Endodermal cell (in vitro differentiated cells): ENCODE measurements at regions not wholly inside any gene's neighbourhood (a gene's known extent, or its start where the extent isn't known, plus 50 kb on each side); places are given as distances from the start of the nearest gene placed in this dataset.
A peak's percentile ranks its signal among the peaks of the same experiment; 100 is the strongest.

Experiments
- DNase-seq: peaks from one replicate; pipeline ENCODE4 v3.0.0-alpha.2; 2017
- H3K27ac ChIP-seq: 2 replicates; pipeline ENCODE4 v1.5.1; 2013; ENCODE audit warnings: mild to moderate bottlenecking, low read depth, low read length, moderate library complexity
- H3K27me3 ChIP-seq: 2 replicates; pipeline ENCODE4 v1.6.1; 2013; ENCODE audit warnings: mild to moderate bottlenecking, low read length, moderate library complexity; ENCODE audit not compliant: insufficient read depth, control insufficient read depth, poor library complexity, severe bottlenecking
- H3K36me3 ChIP-seq: 2 replicates; pipeline ENCODE4 v1.7.0; 2013; ENCODE audit warnings: mild to moderate bottlenecking, low read length, moderate library complexity; ENCODE audit not compliant: control insufficient read depth, insufficient read depth
- H3K4me1 ChIP-seq: one replicate; pipeline ENCODE4 v1.7.0; 2013; ENCODE audit warnings: low read length; ENCODE audit not compliant: control insufficient read depth, insufficient read depth
- H3K4me3 ChIP-seq: 2 replicates; pipeline ENCODE4 v1.5.1; 2013; ENCODE audit warnings: mild to moderate bottlenecking, low read length, moderate library complexity
- H3K9ac ChIP-seq: 2 replicates; pipeline ENCODE4 v1.6.1; 2013; ENCODE audit warnings: mild to moderate bottlenecking, low read length, moderate library complexity; ENCODE audit not compliant: poor library complexity, severe bottlenecking; ENCODE audit errors: extremely low read depth
- H3K9me3 ChIP-seq: 2 replicates; pipeline ENCODE4 v1.6.1; 2013; ENCODE audit warnings: mild to moderate bottlenecking, low read length, moderate library complexity; ENCODE audit not compliant: control insufficient read depth
- H3K27ac Mint-ChIP-seq: 2 replicates; pipeline ENCODE4 v1.8.0; 2020; ENCODE audit warnings: mixed read lengths
- H3K27me3 Mint-ChIP-seq: 2 replicates; pipeline ENCODE4 v1.8.0; 2021; ENCODE audit warnings: mild to moderate bottlenecking, mixed read lengths; ENCODE audit not compliant: insufficient read depth
- H3K36me3 Mint-ChIP-seq: 2 replicates; pipeline ENCODE4 v1.8.0; 2020; ENCODE audit warnings: low read depth, mixed read lengths
- H3K4me1 Mint-ChIP-seq: 2 replicates; pipeline ENCODE4 v1.8.0; 2020; ENCODE audit warnings: mixed read lengths
- H3K4me3 Mint-ChIP-seq: 2 replicates; pipeline ENCODE4 v1.8.0; 2020; ENCODE audit warnings: mild to moderate bottlenecking, moderate library complexity, mixed read lengths
- H3K9me3 Mint-ChIP-seq: 2 replicates; pipeline ENCODE4 v1.8.0; 2020; ENCODE audit warnings: mild to moderate bottlenecking, mixed read lengths
- CTCF ChIP-seq: fragments of 200-600 bp; sonication (generic); conservative IDR thresholded peaks from 2 replicates; pipeline ENCODE4 v1.5.0; 2021; ENCODE audit warnings: antibody characterized with exemption, mild to moderate bottlenecking
- WGBS, 2 experiments: methylation state at CpG; one replicate each; pipeline versions ENCODE4 v1.1.5 to v1.1.7; 2013; ENCODE audit warnings: missing lambda C conversion rate in 2 of 2, mixed read lengths in 1 of 2; ENCODE audit not compliant: insufficient coverage in 1 of 2, insufficient read length in 1 of 2; 5-methylcytosine and 5-hydroxymethylcytosine counted together

GRCh38 chr11:95501761-95502266 lies 270.8 kb upstream of the SESN3 start:
- TF ChIP-seq CTCF, result no peak
- WGBS, 2 experiments, result 91% methylated on average over 2 of the region's 2 CpGs; no CpG with 5 or more reads in 1 of the 2 experiments
- H3K27ac Mint-ChIP-seq, result no peak overlapping the region
- H3K4me3 Mint-ChIP-seq, result no peak overlapping the region
- H3K4me1 Mint-ChIP-seq, result peaks cover 49% of the 10 kb centered on the region
- Histone ChIP-seq H3K4me1 (peaks cover 10% of the 10 kb centered on the region), H3K36me3 (no peaks in the 10 kb centered on the region), H3K9me3 (no peaks in the 10 kb centered on the region), H3K27ac (no peak overlapping the region), H3K27me3 (no peaks in the 10 kb centered on the region), H3K9ac (no peak overlapping the region), H3K4me3 (no peak overlapping the region)
- no peaks in the 10 kb centered on the region for H3K27me3 Mint-ChIP-seq
- no peak for DNase-seq
- H3K36me3 Mint-ChIP-seq, result no peaks in the 10 kb centered on the region
- H3K9me3 Mint-ChIP-seq, result no peaks in the 10 kb centered on the region

- H3K4me3 ChIP-seq, result peak overlapping the region; percentile 30
- Mint-ChIP-seq H3K36me3 (no peaks in the 10 kb centered on the region), H3K27ac (no peak overlapping the region), H3K27me3 (no peaks in the 10 kb centered on the region), H3K9me3 (no peaks in the 10 kb centered on the region), H3K4me3 (no peak overlapping the region), H3K4me1 (peaks cover 51% of the 10 kb centered on the region)
- TF ChIP-seq CTCF, result no peak
- no peaks in the 10 kb centered on the region for H3K27me3 ChIP-seq
- no peak for DNase-seq
- H3K27ac ChIP-seq, result no peak overlapping the region
- WGBS, 2 experiments, result 89% methylated on average over 1 of the region's 1 CpG; no CpG with 5 or more reads in 1 of the 2 experiments
- H3K36me3 ChIP-seq, result no peaks in the 10 kb centered on the region
- H3K9ac ChIP-seq, result no peak overlapping the region
- H3K9me3 ChIP-seq, result no peaks in the 10 kb centered on the region
- H3K4me1 ChIP-seq, result peaks cover 10% of the 10 kb centered on the region
Observed at GRCh38 chr11:95500466-95500865, 269.5 kb upstream of the SESN3 start.

GRCh38 chr11:95499516-95500135 lies 268.6 kb upstream of the SESN3 start:
- Histone ChIP-seq H3K36me3 (no peaks in the 10 kb centered on the region), H3K9me3 (no peaks in the 10 kb centered on the region), H3K4me1 (peaks cover 10% of the 10 kb centered on the region), H3K4me3 (peak overlapping the region; percentile 7), H3K9ac (peak overlapping the region; percentile 22), H3K27me3 (no peaks in the 10 kb centered on the region), H3K27ac (no peak overlapping the region)
- Mint-ChIP-seq H3K9me3 (no peaks in the 10 kb centered on the region), H3K4me1 (peaks cover 53% of the 10 kb centered on the region), H3K4me3 (peak overlapping the region; percentile 33), H3K27ac (peak overlapping the region; percentile 95), H3K36me3 (no peaks in the 10 kb centered on the region), H3K27me3 (no peaks in the 10 kb centered on the region)
- no peak for DNase-seq
- no peak for TF ChIP-seq CTCF
